HG02610 (cell line): ENCODE measurements at regions not wholly inside any gene's neighbourhood (a gene's known extent, or its start where the extent isn't known, plus 50 kb on each side); places are given as distances from the start of the nearest gene placed in this dataset.
A peak's percentile ranks its signal among the peaks of the same experiment; 100 is the strongest.

Experiments used
- ATAC-seq: cut with Tn5 transposase; IDR thresholded peaks from one replicate; pipeline ENCODE4 v1.9.1; 2021; ENCODE audit warnings: mild to moderate bottlenecking, moderate library complexity; ENCODE audit not compliant: unreplicated experiment

- ATAC-seq = no peak
Measured at GRCh38 chr3:75985432-75985831, 200.1 kb upstream of the ZNF717 start.

DNA sequence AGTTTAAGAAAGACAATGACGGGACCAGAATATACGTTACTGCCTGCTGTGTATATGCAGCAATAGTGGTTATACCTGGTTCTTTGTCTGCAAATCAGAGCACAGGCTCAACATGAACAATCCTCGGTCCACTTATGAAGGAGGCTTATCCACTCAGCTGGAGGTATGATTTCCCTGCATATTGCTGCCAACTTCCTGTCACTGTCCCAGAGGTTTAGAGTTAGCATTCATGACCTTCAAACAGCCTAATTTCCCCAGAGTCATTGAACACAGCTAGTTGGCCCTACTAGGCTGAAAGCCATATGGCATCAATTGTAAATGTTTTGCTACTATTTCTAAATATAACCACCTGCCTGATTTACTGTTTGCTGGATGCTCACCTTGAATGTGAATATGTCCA, 224.9 kb upstream of the ZNF717 start:
- ATAC-seq = no peak

DNA sequence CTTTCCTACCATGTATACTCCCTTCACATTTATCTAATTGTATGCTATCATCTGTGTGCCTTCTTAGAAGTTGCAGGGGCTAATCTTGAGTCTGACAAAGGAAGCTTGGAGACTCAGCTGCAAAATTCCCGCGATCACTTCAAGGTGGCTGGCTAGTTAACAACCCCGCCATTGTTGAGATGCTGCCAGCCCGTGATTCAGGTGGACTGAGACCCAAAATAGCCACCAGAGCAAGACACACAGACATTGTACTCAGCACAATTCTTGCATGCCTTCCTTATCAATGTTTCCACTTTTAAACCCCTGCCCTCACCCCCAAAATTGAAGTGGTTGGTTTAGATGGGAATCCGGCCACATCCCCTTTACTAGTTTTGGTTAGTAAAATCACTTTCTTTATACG, 225.8 kb upstream of the ZNF717 start:
- no peak for ATAC-seq

- ATAC-seq = no peak
Measured at GRCh38 chr3:76015496-76015895, 230.1 kb upstream of the ZNF717 start.

DNA sequence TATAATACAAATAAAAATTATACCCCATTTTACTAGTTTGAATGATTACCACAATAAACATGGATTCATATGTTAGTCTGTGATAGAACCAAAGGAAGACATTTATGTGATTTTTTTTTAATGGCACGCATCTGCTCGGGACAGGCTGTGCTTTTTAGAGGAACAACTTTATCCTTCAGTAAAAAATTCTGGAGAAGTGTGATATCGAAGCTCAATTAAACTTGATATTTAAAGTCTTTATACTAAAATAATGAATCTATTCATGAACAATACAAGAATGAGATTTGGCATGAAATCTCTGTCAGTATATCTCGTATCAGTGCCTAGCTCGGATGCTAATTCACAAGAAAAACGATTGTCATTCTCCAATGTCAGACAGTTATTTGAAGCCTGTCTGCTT, 230.8 kb upstream of the ZNF717 start:
- ATAC-seq = no peak

- no peak for ATAC-seq
Measured at GRCh38 chr3:76016769-76017439, 231.6 kb upstream of the ZNF717 start.

GRCh38 chr3:76021376-76021775, 236.0 kb upstream of the ZNF717 start:
- no peak for ATAC-seq

DNA sequence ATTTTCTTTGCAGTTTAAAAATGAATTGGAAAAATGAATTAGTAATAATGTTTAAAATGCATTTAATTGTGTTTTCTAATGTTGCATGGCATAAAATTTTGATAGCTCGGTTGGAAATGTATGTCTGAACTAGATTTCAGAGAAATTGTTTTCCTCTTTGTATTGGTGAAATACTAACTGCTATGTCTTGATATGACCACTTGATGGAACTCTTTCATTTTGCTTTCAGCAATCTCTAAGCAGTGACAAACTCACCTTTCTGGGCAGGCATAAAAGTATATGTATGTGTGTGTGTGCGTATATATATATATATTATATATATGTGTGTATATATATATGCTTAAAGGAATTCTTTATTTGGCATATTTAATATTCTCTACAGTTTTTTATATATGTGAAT, 239.3 kb upstream of the ZNF717 start:
- ATAC-seq = no peak

GRCh38 chr3:76025561-76025960, 240.2 kb upstream of the ZNF717 start:
- ATAC-seq = no peak

DNA sequence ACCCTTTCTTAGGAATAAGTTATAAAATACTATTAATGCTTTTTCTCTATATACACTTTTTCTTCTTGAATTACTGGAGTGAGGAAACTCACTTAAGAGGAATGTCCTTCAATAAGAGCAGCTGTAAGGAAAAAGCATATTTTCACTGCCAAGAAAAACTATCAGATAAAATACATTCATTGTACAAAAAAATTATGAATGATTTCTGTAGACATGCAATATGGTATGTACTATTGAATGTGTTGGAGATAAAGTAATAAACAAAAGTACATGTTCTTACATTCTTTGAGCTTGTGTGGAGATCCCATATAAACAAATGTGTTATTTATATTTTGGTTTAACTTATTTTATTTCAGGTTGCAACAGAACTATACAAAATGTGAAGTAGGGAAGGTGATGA, 241.0 kb upstream of the ZNF717 start:
- no peak for ATAC-seq

DNA sequence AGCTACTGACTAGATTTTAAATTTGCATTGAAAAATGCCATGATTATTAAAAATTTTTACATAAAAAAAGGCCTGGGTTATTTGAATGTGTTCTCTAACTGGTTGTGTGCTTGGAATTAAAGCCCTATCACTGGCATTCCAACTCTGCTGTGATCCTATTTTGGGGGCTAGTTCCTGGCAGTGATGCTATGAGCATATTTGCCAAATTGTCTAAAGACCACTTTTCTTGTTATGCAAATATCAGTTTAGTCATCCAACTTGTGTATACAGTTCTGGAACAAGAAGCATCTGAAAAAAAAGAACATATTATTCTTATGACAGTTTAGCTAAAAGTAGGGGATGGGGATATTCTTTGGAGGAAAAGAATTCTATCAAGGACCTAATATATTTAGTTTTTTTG, 243.4 kb upstream of the ZNF717 start:
- no peak for ATAC-seq

- ATAC-seq = no peak
Measured at GRCh38 chr3:76034649-76035048, 249.3 kb upstream of the ZNF717 start.

GRCh38 chr3:76035117-76035516, 249.8 kb upstream of the ZNF717 start:
- ATAC-seq = no peak

GRCh38 chr3:76038949-76039348, 253.6 kb upstream of the ZNF717 start:
- no peak for ATAC-seq

DNA sequence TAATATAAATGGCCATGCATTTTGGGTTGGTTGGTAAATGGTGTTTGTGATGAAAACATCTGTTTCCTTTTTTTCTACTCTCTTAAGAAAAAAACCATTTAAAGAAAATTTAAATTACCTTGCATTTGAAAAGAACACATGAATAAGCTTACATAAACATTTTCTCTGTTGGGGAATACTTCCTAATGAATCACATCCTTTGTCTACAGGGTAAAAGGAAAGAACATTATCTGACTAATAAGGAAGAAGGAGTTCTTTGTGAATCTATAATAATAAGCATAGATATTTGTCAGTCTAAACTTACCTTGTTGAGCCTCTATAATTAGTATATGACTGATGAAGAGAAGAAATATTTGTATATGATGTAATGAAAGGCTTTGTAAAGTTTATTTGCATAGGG, 254.1 kb upstream of the ZNF717 start:
- ATAC-seq = no peak

DNA sequence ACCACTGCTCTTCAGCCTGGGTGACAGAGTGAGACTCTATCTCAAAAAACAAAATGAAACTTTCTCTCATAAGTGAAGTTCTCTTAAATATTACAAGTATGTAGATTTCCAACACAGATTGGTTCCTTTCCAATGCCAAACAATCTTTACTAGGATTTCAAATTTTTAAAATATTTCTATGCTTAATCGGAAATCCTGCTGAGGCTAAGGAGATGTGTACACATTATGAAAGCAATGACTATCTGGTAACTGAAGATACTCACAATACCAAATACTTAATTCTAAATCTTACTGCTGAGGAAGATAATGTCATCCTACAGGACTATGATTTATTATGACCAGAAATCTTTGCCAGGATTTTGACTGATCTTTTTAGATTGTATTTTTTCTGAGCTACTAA, 255.6 kb upstream of the ZNF717 start:
- no peak for ATAC-seq

GRCh38 chr3:76043746-76044145, 258.4 kb upstream of the ZNF717 start:
- no peak for ATAC-seq

DNA sequence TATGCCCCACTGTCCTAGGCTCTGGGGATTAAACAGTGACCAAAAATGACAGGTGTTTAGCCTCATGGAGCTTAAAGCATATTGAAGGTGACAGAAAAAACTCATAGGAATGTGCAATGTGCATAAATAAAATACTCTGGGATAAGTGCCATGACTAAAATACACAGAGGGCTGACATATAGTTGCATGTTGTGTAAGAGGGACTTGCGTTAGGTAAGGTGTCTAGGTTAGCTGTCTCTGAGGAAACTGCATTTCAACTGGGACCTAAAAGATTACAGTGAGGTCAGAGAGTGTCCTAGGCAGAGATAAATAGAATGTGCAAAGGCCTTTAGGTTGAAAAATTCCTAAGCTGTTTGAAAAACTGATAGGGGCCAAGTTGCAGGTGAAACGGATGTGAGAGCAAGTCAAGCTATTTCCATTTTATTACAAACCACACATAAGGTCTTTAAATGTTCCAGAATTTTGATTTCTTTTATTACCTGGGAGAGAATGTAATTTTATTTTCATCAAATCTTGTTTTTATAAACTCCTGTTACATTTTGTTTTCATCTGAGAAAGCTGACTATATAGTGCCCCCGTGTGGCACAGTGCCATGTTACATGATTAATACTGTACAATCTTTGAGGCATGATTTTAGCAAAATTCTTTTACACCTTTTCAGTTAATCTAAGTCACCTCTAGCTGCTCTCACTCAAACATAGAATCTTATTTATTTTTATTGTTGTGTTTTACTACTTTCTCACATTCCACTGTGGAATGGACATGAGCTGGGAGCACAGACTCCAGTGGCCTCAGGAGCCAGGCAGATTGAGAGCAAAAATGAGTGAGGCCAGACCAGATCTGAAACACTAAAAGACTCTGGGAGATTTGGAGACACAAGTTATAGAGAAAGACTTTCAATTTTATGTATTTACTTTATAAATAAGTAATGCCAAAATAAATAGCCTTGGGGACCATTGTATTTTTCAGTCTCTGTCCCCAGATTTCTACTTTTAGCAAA, 259.6 kb upstream of the ZNF717 start:
- peak; percentile 53 for ATAC-seq

- ATAC-seq = no peak
Measured at GRCh38 chr3:76047368-76047767, 262.0 kb upstream of the ZNF717 start.

- ATAC-seq = no peak
Measured at GRCh38 chr3:76049776-76050175, 264.4 kb upstream of the ZNF717 start.

DNA sequence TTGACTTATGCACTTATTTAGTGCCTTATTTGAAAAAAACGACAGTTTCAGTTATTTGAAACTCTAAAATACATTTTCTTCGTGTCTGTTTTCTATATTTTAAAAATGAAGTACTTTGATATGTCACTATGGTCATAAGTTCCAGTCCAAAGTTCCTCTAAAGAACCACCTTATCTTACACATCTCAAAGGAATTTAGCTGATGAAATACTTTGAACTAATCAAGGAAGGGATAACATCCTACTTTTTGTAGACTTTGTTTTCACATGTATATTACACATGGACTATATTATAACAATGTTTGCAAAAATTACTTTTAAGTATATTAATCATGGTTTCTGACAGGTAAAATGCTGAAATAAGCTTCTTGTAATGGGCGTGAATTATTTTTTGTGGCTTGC, 265.8 kb upstream of the ZNF717 start:
- ATAC-seq = no peak

DNA sequence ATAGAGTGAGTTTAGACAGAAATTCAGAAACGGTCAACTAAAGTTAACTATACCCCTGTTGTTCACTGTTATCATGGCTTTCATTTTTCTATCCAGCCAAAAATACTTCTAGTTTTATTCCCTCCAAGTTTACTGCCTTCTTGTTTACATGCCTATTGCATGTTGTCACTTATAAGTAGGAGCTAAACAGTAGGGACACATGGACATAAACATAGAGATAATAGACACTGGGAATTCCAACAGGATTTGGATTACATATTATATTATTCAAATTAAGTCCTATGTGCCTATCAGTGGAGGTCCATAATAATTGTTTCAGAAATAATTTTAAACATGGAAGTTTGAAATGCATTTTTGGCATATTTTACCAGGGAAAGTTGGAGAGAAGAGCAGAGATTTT, 269.1 kb upstream of the ZNF717 start:
- ATAC-seq = no peak
